GM12878 (cell line): ENCODE measurements at regions not wholly inside any gene's neighbourhood (a gene's known extent, or its start where the extent isn't known, plus 50 kb on each side); places are given as distances from the start of the nearest gene placed in this dataset.

Experiments used
- ATAC-seq: fragments of 200-7000 bp; cut with Tn5 transposase; 3 replicates; pipeline ENCODE4 v1.9.1; 2020; ENCODE audit warnings: mild to moderate bottlenecking, moderate library complexity
- BruUV-seq: library from RNA; stranded (reverse); fragments of 400-500 nt; replicated peaks from 2 replicates; lab custom pipeline; 2021; lab: Mats Ljungman, UMichigan
- CTCF ChIA-PET: fragments of 300-600 bp; sonication (Branson Sonifier 250); formaldehyde crosslinking; extraction: SDS; loops from one replicate; lab custom pipeline; 2021; ENCODE audit warnings: inconsistent platforms; lab: Yijun Ruan, JAX
- POLR2A ChIA-PET: fragments of 350-600 bp; formaldehyde crosslinking; extraction: SDS; loops from one replicate; lab custom pipeline; 2021; ENCODE audit warnings: inconsistent platforms; lab: Charles Lee
- RAD21 ChIA-PET: fragments of 300-600 bp; sonication (Branson Sonifier 250); formaldehyde crosslinking; loops from one replicate; lab custom pipeline; 2023; ENCODE audit warnings: antibody characterized with exemption; ENCODE audit not compliant: unreplicated experiment; lab: Charles Lee
- SMC1A ChIA-PET: fragments of 300-600 bp; sonication (Branson Sonifier 250); formaldehyde crosslinking; loops from one replicate; lab custom pipeline; 2023; ENCODE audit not compliant: unreplicated experiment, uncharacterized antibody; lab: Charles Lee
- DNase-seq: peaks from one replicate; pipeline ENCODE4 v3.0.0-alpha.2; 2011; ENCODE audit warnings: low read depth, low spot score
- FAIRE-seq: peaks from 3 replicates; lab custom pipeline; 2011; peaks lifted over from hg19 to GRCh38; lab: Jason Lieb, UNC
- H2AFZ ChIP-seq: 2 replicates; pipeline ENCODE4 v1.6.0; 2011; ENCODE audit warnings: low read depth, low read length, control low read depth; ENCODE audit not compliant: control insufficient read depth
- H3K27ac ChIP-seq: 2 replicates; pipeline ENCODE4 v1.5.1; 2011; ENCODE audit warnings: control low read depth; ENCODE audit not compliant: control insufficient read depth, insufficient read depth
- H3K27me3 ChIP-seq, 2 experiments: replicated peaks in 1 of 2; 2 replicates each; pipeline versions ENCODE4 v1.6.0 to v1.6.1; 2011; ENCODE audit warnings: low read length in 1 of 2; ENCODE audit not compliant: control insufficient read depth in 2 of 2, insufficient read depth in 2 of 2
- H3K36me3 ChIP-seq, 2 experiments: 2 replicates each; pipeline ENCODE4 v1.5.1; 2011; ENCODE audit warnings: low read length in 1 of 2; ENCODE audit not compliant: control insufficient read depth in 2 of 2, insufficient read depth in 2 of 2
- H3K4me1 ChIP-seq: 2 replicates; pipeline ENCODE4 v1.6.1; 2011; ENCODE audit warnings: mild to moderate bottlenecking, low read length, moderate library complexity, mixed read lengths; ENCODE audit not compliant: control insufficient read depth, insufficient read depth
- H3K4me2 ChIP-seq: 2 replicates; pipeline ENCODE4 v1.6.0; 2011; ENCODE audit warnings: control low read depth; ENCODE audit not compliant: control insufficient read depth, insufficient read depth
- H3K4me3 ChIP-seq: fragments of 200-600 bp; sonication (generic); 2 replicates; pipeline ENCODE4 v1.5.1; 2016
- H3K79me2 ChIP-seq: 2 replicates; pipeline ENCODE4 v1.6.0; 2011; ENCODE audit warnings: low read length; ENCODE audit not compliant: control insufficient read depth, insufficient read depth
- H3K9ac ChIP-seq: 2 replicates; pipeline ENCODE4 v1.8.0; 2011; ENCODE audit warnings: low read length, control low read depth, mixed read lengths; ENCODE audit not compliant: control insufficient read depth, insufficient read depth
- H3K9me3 ChIP-seq: replicated peaks from 3 replicates; pipeline ENCODE4 v1.5.1; 2011; ENCODE audit warnings: mild to moderate bottlenecking, low read length; ENCODE audit not compliant: control insufficient read depth, insufficient read depth
- H4K20me1 ChIP-seq: 2 replicates; pipeline ENCODE4 v1.6.0; 2011; ENCODE audit not compliant: control insufficient read depth, insufficient read depth
- CHD1 ChIP-seq: IDR thresholded peaks from 2 replicates; pipeline ENCODE4 v1.6.1; 2012; ENCODE audit warnings: low read depth, low read length, improper control_type of control experiment
- HDAC6 ChIP-seq: fragments of 200-600 bp; sonication (generic); IDR thresholded peaks from one replicate; pipeline ENCODE4 v1.8.0; 2017; ENCODE audit warnings: antibody characterized with exemption; ENCODE audit not compliant: unreplicated experiment
- NBN ChIP-seq: fragments of 450-650 bp; IDR thresholded peaks from 2 replicates; pipeline ENCODE4 v1.6.1; 2016
- NR2C2 ChIP-seq: IDR thresholded peaks from 2 replicates; pipeline ENCODE4 v1.6.1; 2011; ENCODE audit warnings: borderline replicate concordance, low read depth; ENCODE audit not compliant: control insufficient read depth, insufficient read length
- RUNX3 ChIP-seq: IDR thresholded peaks from 2 replicates; pipeline ENCODE4 v1.6.1; 2012; ENCODE audit warnings: low read length, inconsistent platforms
- WGBS: methylation state at CpG from one replicate; pipeline ENCODE4 v1.1.6; 2016; ENCODE audit warnings: low lambda C conversion rate; ENCODE audit not compliant: insufficient replicate concordance, insufficient coverage; ENCODE audit errors: missing lambda C conversion rate; 5-methylcytosine and 5-hydroxymethylcytosine counted together
- in situ Hi-C: fragments of 300-500 bp; cut with MboI; formaldehyde crosslinking; loops from 9 replicates; pipeline ENCODE4 v1.14.3; 2018; ENCODE audit warnings: mixed read lengths
- intact Hi-C: fragments of 100-400 bp; cut with micrococcal nuclease; formaldehyde crosslinking; loops from one replicate; pipeline ENCODE4 v1.14.2; 2022; ENCODE audit not compliant: unreplicated experiment
- TF ChIP-seq, protein P1 (sequence below): IDR thresholded peaks from 2 replicates; pipeline ENCODE4 v1.6.1; 2011; ENCODE audit warnings: borderline replicate concordance, low read depth, mild to moderate bottlenecking, moderate library complexity, low read length; ENCODE audit not compliant: insufficient read depth, poor library complexity, severe bottlenecking

DNA sequence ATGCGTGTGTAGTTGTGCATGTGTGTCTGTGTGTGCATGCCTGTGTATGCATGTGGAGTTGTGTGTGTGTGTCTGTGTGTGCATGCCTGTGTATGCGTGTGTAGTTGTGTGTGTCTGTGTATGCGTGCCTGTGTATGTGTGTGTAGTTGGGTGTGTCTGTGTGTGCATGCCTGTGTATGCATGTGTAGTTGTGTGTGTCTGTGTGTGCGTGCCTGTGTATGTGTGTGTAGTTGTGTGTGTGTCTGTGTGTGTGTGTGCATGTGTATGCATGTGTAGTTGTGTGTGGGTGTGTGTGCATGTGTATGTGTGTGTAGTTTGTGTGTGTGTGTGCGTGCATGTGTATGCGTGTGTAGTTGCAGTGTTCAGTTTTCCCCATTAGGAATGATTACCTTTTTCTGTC is 162.0 kb downstream of the URB2 start:
- TF ChIP-seq NR2C2 (peak; percentile 63), CHD1 (no peak), HDAC6 (no peak), NBN (no peak), RUNX3 (no peak)
- TF ChIP-seq, protein P1, sequence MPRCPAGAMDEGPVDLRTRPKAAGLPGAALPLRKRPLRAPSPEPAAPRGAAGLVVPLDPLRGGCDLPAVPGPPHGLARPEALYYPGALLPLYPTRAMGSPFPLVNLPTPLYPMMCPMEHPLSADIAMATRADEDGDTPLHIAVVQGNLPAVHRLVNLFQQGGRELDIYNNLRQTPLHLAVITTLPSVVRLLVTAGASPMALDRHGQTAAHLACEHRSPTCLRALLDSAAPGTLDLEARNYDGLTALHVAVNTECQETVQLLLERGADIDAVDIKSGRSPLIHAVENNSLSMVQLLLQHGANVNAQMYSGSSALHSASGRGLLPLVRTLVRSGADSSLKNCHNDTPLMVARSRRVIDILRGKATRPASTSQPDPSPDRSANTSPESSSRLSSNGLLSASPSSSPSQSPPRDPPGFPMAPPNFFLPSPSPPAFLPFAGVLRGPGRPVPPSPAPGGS = peak; percentile 68
- no peak overlapping the region for H2AFZ ChIP-seq
- DNase-seq = no peak
- no peak overlapping the region for H3K27ac ChIP-seq
- 0 out of 4 replicates have a peak, but pooled peaks cover 0 to 2% of the 10 kb centered on the region in 2 experiments for H3K27me3 ChIP-seq
- ChIA-PET CTCF (no interaction called here), POLR2A (no interaction called here), RAD21 (no interaction called here), SMC1A (no interaction called here)
- H3K36me3 ChIP-seq = no peaks in the 10 kb centered on the region
- H4K20me1 ChIP-seq = no peaks in the 10 kb centered on the region
- no peak for ATAC-seq
- in situ Hi-C loops = no loop called here
- FAIRE-seq = no peak
- no peak overlapping the region for H3K4me3 ChIP-seq
- intact Hi-C loops = no loop called here
- 82% methylated on average over 5 of the region's 6 CpGs for WGBS
- no peaks in the 10 kb centered on the region; the same call in 1 of the 3 replicates for H3K9me3 ChIP-seq
- no TSS peak for BruUV-seq
- no peak overlapping the region for H3K9ac ChIP-seq
- no peaks in the 10 kb centered on the region for H3K4me1 ChIP-seq
- no peak overlapping the region for H3K4me2 ChIP-seq
- no peaks in the 10 kb centered on the region for H3K79me2 ChIP-seq
